ENCODE measurements at regions not wholly inside any gene's neighbourhood (a gene's known extent, or its start where the extent isn't known, plus 50 kb on each side); places are given as distances from the start of the nearest gene placed in this dataset.

DNA sequence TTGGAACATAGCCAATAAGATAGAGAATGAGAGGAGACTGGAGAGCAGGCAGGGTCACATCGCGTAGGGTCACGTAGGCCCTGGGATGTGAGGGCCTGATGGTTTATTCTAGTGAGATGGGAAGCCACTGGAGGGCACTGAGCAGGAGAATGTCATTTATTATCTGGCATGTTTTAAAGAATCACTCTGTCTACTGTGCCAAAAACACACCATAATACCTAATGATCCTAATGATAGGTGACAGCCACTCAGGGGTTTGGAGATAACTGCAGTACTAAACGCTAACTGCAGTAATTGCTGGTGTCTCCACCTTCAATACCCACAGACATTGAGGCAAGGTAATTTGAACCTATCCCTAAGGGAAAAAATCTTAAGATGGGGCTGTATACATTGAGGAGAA is 185.4 kb downstream of the TTLL7 start:
- intact Hi-C loops (cut with DNase I) = no loop called here
- DNase-seq = no peak
- Histone ChIP-seq H3K4me3 (no peak overlapping the region), H3K27ac (no peak overlapping the region), H3K36me3 (no peaks in the 10 kb centered on the region), H3K9me3 (no peaks in the 10 kb centered on the region), H3K4me1 (ENCODE audit: insufficient read depth) (no peaks in the 10 kb centered on the region), H3K27me3 (no peaks in the 10 kb centered on the region)
- TF ChIP-seq EP300 (IDR thresholded peaks at IDR 0.05) (no peak), CTCF (IDR thresholded peaks at IDR 0.05) (no peak), POLR2A (IDR thresholded peaks at IDR 0.05) (no peak)
- 96 to 99% (median 97%) methylated on average over 4 of the region's 4 CpGs for WGBS, 3 donors

DNA sequence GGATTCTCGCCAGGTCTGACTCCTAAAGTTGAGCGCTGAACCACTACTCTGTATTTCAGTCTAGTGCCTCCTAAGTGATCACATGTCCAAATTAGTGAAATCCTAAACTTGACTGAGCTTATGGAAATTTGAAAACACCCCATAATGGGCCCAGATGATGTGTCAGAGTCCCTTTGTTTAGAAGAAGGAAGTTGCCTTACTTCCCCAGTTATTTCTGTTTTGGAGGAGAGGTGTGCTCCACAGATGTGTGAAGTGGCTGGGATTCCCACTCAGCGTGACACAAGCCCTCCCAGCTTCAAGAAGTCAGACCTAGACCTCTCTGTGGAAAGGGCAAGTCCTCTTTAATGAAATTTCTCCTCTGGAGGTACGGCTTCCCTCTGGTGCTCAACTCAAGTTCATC is 188.8 kb downstream of the TTLL7 start:
- Histone ChIP-seq H3K9me3 (no peaks in the 10 kb centered on the region), H3K36me3 (no peaks in the 10 kb centered on the region), H3K27me3 (no peaks in the 10 kb centered on the region), H3K4me1 (ENCODE audit: insufficient read depth) (no peaks in the 10 kb centered on the region), H3K27ac (no peak overlapping the region), H3K4me3 (no peak overlapping the region)
- no peak for DNase-seq
- intact Hi-C loops (cut with DNase I) = no loop called here
- 86 to 92% (median 90%) methylated on average over 4 of the region's 4 CpGs for WGBS, 3 donors
- TF ChIP-seq POLR2A (IDR thresholded peaks at IDR 0.05) (no peak), EP300 (IDR thresholded peaks at IDR 0.05) (no peak), CTCF (IDR thresholded peaks at IDR 0.05) (no peak)

- no peaks in the 10 kb centered on the region for H3K9me3 ChIP-seq
- TF ChIP-seq CTCF (IDR thresholded peaks at IDR 0.05) (no peak), EP300 (IDR thresholded peaks at IDR 0.05) (no peak), POLR2A (IDR thresholded peaks at IDR 0.05) (no peak)
- no peaks in the 10 kb centered on the region for H3K36me3 ChIP-seq
- no peak for DNase-seq
- no peak overlapping the region for H3K27ac ChIP-seq
- H3K4me1 ChIP-seq (ENCODE audit: insufficient read depth) = no peaks in the 10 kb centered on the region
- H3K27me3 ChIP-seq = no peaks in the 10 kb centered on the region
- intact Hi-C loops (cut with DNase I) = no loop called here
- no peak overlapping the region for H3K4me3 ChIP-seq
Measured at GRCh38 chr1:83808536-83808935, 190.4 kb downstream of the TTLL7 start.

DNA sequence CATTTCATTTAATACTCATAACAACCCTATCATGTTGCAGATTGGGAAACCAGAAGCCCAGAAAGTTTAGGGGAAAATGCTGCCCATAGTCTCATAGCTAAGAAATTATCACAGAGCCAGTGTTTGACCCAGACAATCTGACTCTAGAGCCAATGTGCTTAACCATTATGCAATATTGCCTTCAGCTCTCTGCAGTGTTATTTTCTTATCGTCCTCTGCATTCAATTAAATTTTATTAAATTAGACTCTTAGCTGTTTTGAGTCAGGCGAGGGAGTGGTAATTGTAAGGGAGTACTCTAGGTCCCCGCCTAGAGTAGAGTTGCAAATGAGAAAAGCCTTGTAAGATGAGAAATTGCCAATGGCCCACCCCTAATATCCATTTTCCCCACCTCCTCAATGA is 191.1 kb downstream of the TTLL7 start:
- no peak for TF ChIP-seq POLR2A (IDR thresholded peaks at IDR 0.05)
- TF ChIP-seq EP300 (IDR thresholded peaks at IDR 0.05) = no peak
- TF ChIP-seq CTCF (IDR thresholded peaks at IDR 0.05) = no peak
- no peak overlapping the region for H3K27ac ChIP-seq
- no peak for DNase-seq
- H3K9me3 ChIP-seq = no peaks in the 10 kb centered on the region
- H3K4me1 ChIP-seq (ENCODE audit: insufficient read depth) = no peaks in the 10 kb centered on the region
- no peak overlapping the region for H3K4me3 ChIP-seq
- H3K36me3 ChIP-seq = no peaks in the 10 kb centered on the region
- 93 to 94% (median 94%) methylated on average over 3 of the region's 3 CpGs for WGBS, 3 donors
- H3K27me3 ChIP-seq = no peaks in the 10 kb centered on the region
- intact Hi-C loops (cut with DNase I) = no loop called here

DNA sequence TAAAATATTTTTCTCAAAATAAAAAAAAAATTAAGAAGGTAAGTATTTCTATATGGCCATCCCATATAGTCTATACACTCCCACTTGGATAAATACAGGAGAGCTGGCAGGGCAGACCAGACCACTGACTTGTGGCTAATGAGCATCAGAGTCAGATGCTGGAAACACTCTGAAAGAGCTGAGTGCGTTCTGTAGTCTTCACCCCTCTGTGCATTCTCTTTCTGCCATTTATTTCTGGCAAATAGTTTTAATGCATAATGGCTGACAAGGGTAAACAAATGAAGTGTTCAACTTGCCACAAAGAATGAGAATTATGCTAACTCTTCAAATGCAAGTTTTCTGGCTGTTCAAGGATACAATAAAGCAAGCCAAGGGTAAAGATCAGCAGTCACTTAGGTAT is 191.7 kb downstream of the TTLL7 start:
- no peak for DNase-seq
- intact Hi-C loops (cut with DNase I) = no loop called here
- no peak overlapping the region for H3K4me3 ChIP-seq
- no peaks in the 10 kb centered on the region for H3K4me1 ChIP-seq (ENCODE audit: insufficient read depth)
- H3K27me3 ChIP-seq = no peaks in the 10 kb centered on the region
- no peaks in the 10 kb centered on the region for H3K36me3 ChIP-seq
- TF ChIP-seq CTCF (IDR thresholded peaks at IDR 0.05) (no peak), EP300 (IDR thresholded peaks at IDR 0.05) (no peak), POLR2A (IDR thresholded peaks at IDR 0.05) (no peak)
- H3K9me3 ChIP-seq = no peaks in the 10 kb centered on the region
- 96 to 98% (median 97%) methylated on average over 1 of the region's 1 CpG for WGBS, 3 donors
- H3K27ac ChIP-seq = no peak overlapping the region
